ENCODE measurements at regions not wholly inside any gene's neighbourhood (a gene's known extent, or its start where the extent isn't known, plus 50 kb on each side); places are given as distances from the start of the nearest gene placed in this dataset.
A peak's percentile ranks its signal among the peaks of the same experiment; 100 is the strongest.
"Not testable (repeated sequence)": the region's sequence is repeated elsewhere in the genome, so short reads cannot be mapped to it uniquely, and the experiment has no call there.

DNA sequence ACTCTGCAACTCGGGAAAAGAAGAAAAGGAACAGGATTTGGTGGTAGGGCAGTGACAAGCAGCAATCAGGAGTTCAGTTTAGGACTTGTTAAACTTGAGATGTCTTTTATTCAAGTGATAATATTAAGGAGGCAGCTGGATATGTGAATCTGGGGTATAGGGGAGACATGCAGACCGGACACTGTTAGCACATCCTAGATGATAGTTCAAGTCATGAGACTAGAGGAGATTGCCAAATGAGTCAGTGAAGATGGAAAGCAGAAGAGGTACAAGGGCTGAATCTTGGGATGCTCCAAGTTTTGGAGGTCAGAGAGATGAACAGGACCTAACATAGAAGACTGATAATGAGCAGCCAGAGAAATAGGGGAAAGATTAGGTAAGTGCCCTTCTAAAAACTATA lies 69.5 kb upstream of the PSME4 start:
- Histone ChIP-seq H3K4me3 (no peak overlapping the region), H3K27ac (peak overlapping the region in 1 of 2 donors; percentile 47)
- no peak for DNase-seq (ENCODE audit: low spot score)
- TF ChIP-seq, protein P1, sequence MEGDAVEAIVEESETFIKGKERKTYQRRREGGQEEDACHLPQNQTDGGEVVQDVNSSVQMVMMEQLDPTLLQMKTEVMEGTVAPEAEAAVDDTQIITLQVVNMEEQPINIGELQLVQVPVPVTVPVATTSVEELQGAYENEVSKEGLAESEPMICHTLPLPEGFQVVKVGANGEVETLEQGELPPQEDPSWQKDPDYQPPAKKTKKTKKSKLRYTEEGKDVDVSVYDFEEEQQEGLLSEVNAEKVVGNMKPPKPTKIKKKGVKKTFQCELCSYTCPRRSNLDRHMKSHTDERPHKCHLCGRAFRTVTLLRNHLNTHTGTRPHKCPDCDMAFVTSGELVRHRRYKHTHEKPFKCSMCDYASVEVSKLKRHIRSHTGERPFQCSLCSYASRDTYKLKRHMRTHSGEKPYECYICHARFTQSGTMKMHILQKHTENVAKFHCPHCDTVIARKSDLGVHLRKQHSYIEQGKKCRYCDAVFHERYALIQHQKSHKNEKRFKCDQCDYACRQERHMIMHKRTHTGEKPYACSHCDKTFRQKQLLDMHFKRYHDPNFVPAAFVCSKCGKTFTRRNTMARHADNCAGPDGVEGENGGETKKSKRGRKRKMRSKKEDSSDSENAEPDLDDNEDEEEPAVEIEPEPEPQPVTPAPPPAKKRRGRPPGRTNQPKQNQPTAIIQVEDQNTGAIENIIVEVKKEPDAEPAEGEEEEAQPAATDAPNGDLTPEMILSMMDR (IDR thresholded peaks at IDR 0.05): no peak

DNA sequence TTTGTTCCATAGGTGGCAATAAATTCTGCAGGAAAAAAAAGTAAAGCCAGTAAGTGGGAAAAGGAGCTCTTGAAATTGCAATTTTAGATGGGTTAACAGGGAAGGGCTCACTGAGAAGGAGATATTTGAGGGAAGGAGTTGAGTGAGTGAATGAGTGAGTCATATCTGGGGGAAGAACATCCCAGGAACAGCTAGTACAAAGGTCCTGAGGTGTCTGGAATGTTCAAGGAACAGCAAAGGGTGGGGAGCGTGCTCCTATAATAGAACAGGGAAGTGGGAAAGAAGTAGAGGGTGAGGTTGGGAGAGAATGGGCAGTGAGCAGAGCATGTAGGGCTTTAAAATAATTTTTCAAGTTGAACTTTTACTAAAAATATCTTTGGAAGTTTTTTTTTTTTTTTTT lies 68.0 kb upstream of the PSME4 start:
- Histone ChIP-seq H3K4me3 (no peak overlapping the region), H3K27ac (no peak overlapping the region)
- no peak for DNase-seq (ENCODE audit: low spot score)
- TF ChIP-seq, protein P1 (IDR thresholded peaks at IDR 0.05): no peak

DNA sequence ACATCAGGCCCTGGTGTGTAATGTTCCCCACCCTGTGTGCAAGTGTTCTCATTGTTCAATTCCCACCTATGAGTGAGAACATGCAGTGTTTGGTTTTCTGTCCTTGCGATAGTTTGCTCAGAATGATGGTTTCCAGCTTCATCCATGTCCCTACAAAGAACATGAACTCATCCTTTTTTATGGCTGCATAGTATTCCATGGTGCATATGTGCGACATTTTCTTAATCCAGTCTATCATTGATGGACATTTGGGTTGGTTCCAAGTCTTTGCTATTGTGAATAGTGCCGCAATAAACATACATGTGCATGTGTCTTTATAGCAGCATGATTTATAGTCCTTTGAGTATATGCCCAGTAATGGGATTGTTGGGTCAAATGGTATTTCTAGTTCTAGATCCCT lies 60.5 kb upstream of the PSME4 start:
- DNase-seq (ENCODE audit: low spot score); H3K4me3 ChIP-seq; H3K27ac ChIP-seq: not testable (repeated sequence)

DNA sequence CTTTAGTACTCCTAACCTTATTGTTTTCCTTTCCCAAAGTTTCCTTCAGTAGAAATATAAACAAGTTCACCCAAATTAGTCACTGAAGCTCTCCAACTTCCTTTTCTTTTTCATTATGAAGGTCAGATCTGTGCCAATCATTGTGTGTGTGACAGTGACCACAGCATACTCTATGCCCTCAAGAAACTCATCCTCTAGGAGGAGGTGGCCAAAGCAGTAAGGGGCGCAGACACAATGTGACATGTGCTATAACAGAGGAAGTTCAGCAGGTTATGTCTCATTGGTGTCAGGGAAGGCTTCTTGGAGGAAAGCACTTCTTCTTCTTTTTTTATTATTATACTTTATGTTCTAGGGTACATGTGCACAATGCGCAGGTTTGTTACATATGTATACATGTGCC lies 60.0 kb upstream of the PSME4 start:
- no peak for DNase-seq (ENCODE audit: low spot score)
- Histone ChIP-seq H3K4me3 (no peak overlapping the region), H3K27ac (no peak overlapping the region)
- TF ChIP-seq, protein P1 (IDR thresholded peaks at IDR 0.05): no peak

DNA sequence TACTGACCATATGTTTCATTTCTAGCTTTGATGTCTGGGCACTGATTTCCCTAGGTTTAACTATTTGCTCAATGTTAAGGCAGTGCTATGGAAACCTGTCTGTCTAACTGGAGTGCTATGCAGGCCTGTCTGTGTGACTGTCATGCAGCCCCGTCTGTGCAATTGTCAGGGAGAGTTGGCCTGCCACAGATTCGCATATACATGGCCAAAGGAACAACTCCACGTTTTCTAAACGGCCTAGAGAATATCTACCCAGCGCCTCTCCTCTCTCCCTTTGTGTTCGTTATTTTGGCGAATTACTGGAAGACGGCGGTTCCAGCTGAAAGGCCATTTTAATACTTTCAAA lies 59.6 kb upstream of the PSME4 start:
- Histone ChIP-seq H3K27ac (no peak overlapping the region), H3K4me3 (no peak overlapping the region)
- TF ChIP-seq, protein P1 (IDR thresholded peaks at IDR 0.05): no peak
- DNase-seq (ENCODE audit: low spot score): no peak

DNA sequence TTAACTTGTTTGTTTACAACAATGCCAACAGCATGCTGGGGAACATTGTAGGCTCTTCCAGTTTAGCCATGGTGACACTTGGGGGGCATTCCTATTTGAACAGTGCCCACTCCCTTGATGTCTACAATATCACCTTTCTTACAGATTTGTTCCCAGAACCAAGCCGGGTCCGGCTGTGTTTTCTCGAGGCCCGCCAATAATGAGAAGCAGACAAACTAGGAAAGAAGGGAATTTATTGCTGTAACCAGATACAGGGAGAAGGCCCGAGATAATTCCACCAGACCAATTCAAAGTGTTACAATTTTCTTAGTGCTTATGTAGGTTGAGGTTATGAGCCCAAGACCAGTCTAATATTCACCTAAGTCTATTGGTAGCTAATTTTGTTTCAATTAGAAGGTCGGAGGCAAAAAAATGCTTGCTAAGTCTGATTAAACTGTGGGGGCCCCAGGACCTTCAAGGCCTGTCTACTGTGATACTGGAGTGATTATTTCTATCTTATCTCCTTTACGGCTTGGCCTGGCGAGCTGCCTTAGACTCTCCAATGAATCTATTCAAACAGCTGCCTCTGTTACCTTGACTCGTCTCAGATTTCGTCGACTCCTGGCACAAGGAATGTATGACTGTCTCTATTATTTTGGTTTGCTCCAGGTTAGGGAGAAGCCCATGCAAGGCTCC lies 59.1 kb upstream of the PSME4 start:
- H3K27ac ChIP-seq: no peak overlapping the region
- H3K4me3 ChIP-seq: no peak overlapping the region
- DNase-seq (ENCODE audit: low spot score): no peak

DNA sequence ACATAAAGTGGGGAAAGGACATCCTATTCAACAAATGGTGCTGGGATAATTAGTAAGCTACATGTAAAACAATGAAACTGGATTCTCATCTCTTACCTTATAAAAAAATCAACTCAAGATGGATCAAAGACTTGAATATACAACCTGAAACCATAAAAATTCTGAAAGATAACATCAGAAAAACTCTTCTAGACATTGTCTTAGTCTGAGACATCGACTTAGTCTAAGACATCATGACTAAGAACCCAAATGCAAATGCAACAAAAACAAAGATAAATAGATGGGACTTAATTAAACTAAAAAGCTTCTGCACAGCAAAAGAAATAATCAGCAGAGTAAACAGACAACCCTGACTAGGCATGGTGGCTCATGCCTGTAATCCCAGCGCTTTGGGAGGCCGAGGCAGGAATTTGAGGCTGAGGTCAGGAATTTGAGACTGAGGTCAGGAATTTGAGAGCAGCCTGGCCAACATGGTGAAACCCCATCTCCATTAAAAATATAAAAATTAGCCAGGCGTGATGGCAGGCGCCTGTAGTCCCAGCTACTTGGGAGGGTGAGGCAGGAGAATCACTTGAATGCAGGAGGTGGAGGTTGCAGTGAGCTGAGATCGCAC lies 54.8 kb upstream of the PSME4 start:
- H3K4me3 ChIP-seq; DNase-seq (ENCODE audit: low spot score); H3K27ac ChIP-seq: not testable (repeated sequence)

More for the DNA sequence above, 59.1 kb upstream of the PSME4 start:
- TF ChIP-seq, protein P1 (IDR thresholded peaks at IDR 0.05): no peak

DNA sequence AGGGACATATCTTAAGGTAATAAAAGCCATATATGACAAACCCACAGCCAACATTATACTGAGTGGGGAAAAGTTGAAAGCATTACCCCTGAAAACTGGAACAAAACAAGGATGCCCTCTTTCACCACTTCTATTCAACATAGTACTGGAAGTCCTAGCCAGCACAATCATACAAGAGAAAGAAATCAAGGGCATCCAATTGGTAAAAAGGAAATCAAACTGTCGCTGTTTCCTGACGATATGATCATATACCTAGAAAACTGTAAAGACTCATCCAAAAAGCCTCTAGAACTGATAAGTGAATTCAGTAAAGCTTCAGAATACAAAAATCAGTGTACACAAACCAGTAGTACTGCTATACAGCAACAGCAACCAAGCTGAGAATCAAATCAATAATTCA lies 53.8 kb upstream of the PSME4 start:
- TF ChIP-seq, protein P1 (IDR thresholded peaks at IDR 0.05): no peak
- Histone ChIP-seq H3K4me3 (no peak overlapping the region), H3K27ac (no peak overlapping the region)
- DNase-seq (ENCODE audit: low spot score): no peak

Data from coronary artery (tissue), 2 donors.